Lower leg skin (tissue), 3 donors: ENCODE measurements at regions not wholly inside any gene's neighbourhood (a gene's known extent, or its start where the extent isn't known, plus 50 kb on each side); places are given as distances from the start of the nearest gene placed in this dataset.

ENCODE experiments used
- CTCF ChIP-seq, 3 donors: fragments of 450-650 bp; IDR thresholded peaks; one replicate each; pipeline ENCODE4 v1.5.1; 2016; ENCODE audit warnings: antibody characterized with exemption in 3 of 3, mild to moderate bottlenecking in 3 of 3, moderate library complexity in 2 of 3
- POLR2A ChIP-seq, 2 donors: fragments of 450-650 bp; IDR thresholded peaks; one replicate each; pipeline ENCODE4 v1.6.1; 2016 to 2017; ENCODE audit warnings: antibody characterized with exemption in 2 of 2, mild to moderate bottlenecking in 1 of 2, moderate library complexity in 1 of 2

- no peak for TF ChIP-seq CTCF (IDR thresholded peaks at IDR 0.05)
- no peak for TF ChIP-seq POLR2A (IDR thresholded peaks at IDR 0.05)
Measured at GRCh38 chr14:98889836-98890185, 382.2 kb downstream of the BCL11B start.
